ENCODE measurements at regions not wholly inside any gene's neighbourhood (a gene's known extent, or its start where the extent isn't known, plus 50 kb on each side); places are given as distances from the start of the nearest gene placed in this dataset.

- 73 to 81% methylated on average over 4 of the region's 4 CpGs for WGBS, 2 donors
- H3K4me1 ChIP-seq (ENCODE audit: control insufficient read depth in 5 of 5, insufficient read depth in 5 of 5, low read length in 5 of 5), result no peaks in the 10 kb centered on the region
- peaks cover 0 to 5% (median 1%) of the 10 kb centered on the region in 4 donors for H3K9me3 ChIP-seq (ENCODE audit: control insufficient read depth in 4 of 4, insufficient read depth in 3 of 4, low read length in 3 of 4)
- no peak for DNase-seq
- no peak for TF ChIP-seq CTCF (IDR thresholded peaks at IDR 0.05; ENCODE audit: control extremely low read depth, extremely low read depth)
- no peak overlapping the region for H3K9ac ChIP-seq (ENCODE audit: insufficient read depth in 1 of 2, low read length in 2 of 2)
- ATAC-seq (ENCODE audit: insufficient read depth, low FRiP score), result no peak
- H3K4me3 ChIP-seq, result no peak overlapping the region
- H3K36me3 ChIP-seq (ENCODE audit: control insufficient read depth in 4 of 4, insufficient read depth in 4 of 4, low read length in 4 of 4), result no peaks in the 10 kb centered on the region
- no peak overlapping the region for H3K27ac ChIP-seq (ENCODE audit: low read depth in 1 of 2, low read length in 1 of 2)
- H3K27me3 ChIP-seq (ENCODE audit: control insufficient read depth in 3 of 3, insufficient read depth in 3 of 3, low read length in 2 of 3), result no peaks in the 10 kb centered on the region
Observed at GRCh38 chr16:9622268-9622667, 530.8 kb downstream of the HAPSTR1 start.

GRCh38 chr16:9625122-9625521, 533.7 kb downstream of the HAPSTR1 start:
- TF ChIP-seq CTCF (IDR thresholded peaks at IDR 0.05; ENCODE audit: control extremely low read depth, extremely low read depth), result no peak
- no peak for DNase-seq
- no peaks in the 10 kb centered on the region for H3K36me3 ChIP-seq (ENCODE audit: control insufficient read depth in 4 of 4, insufficient read depth in 4 of 4, low read length in 4 of 4)
- no peaks in the 10 kb centered on the region for H3K27me3 ChIP-seq (ENCODE audit: control insufficient read depth in 3 of 3, insufficient read depth in 3 of 3, low read length in 2 of 3)
- no peak overlapping the region for H3K9ac ChIP-seq (ENCODE audit: insufficient read depth in 1 of 2, low read length in 2 of 2)
- 44 to 56% methylated on average over 2 of the region's 2 CpGs for WGBS, 2 donors
- ATAC-seq (ENCODE audit: insufficient read depth, low FRiP score), result no peak
- no peak overlapping the region for H3K27ac ChIP-seq (ENCODE audit: low read depth in 1 of 2, low read length in 1 of 2)
- no peaks in the 10 kb centered on the region for H3K4me1 ChIP-seq (ENCODE audit: control insufficient read depth in 5 of 5, insufficient read depth in 5 of 5, low read length in 5 of 5)
- H3K9me3 ChIP-seq (ENCODE audit: control insufficient read depth in 4 of 4, insufficient read depth in 3 of 4, low read length in 3 of 4), result no peaks in the 10 kb centered on the region
- no peak overlapping the region for H3K4me3 ChIP-seq

GRCh38 chr16:9627427-9627826, 536.0 kb downstream of the HAPSTR1 start:
- 77 to 81% methylated on average over 5 of the region's 5 CpGs for WGBS, 2 donors
- Histone ChIP-seq H3K4me3 (no peak overlapping the region), H3K27ac (ENCODE audit: low read depth in 1 of 2, low read length in 1 of 2) (no peak overlapping the region), H3K9ac (ENCODE audit: insufficient read depth in 1 of 2, low read length in 2 of 2) (no peak overlapping the region), H3K4me1 (ENCODE audit: control insufficient read depth in 5 of 5, insufficient read depth in 5 of 5, low read length in 5 of 5) (no peaks in the 10 kb centered on the region), H3K36me3 (ENCODE audit: control insufficient read depth in 4 of 4, insufficient read depth in 4 of 4, low read length in 4 of 4) (no peaks in the 10 kb centered on the region), H3K27me3 (ENCODE audit: control insufficient read depth in 3 of 3, insufficient read depth in 3 of 3, low read length in 2 of 3) (no peaks in the 10 kb centered on the region), H3K9me3 (ENCODE audit: control insufficient read depth in 4 of 4, insufficient read depth in 3 of 4, low read length in 3 of 4) (peaks cover 0 to 2% (median 0%) of the 10 kb centered on the region in 4 donors)
- TF ChIP-seq CTCF (IDR thresholded peaks at IDR 0.05; ENCODE audit: control extremely low read depth, extremely low read depth), result no peak
- DNase-seq, result no peak
- no peak for ATAC-seq (ENCODE audit: insufficient read depth, low FRiP score)

- no peak for DNase-seq
Observed at GRCh38 chr16:9630119-9630518, 538.7 kb downstream of the HAPSTR1 start.

More at GRCh38 chr16:9630119-9630518, 538.7 kb downstream of the HAPSTR1 start:
- ATAC-seq (ENCODE audit: insufficient read depth, low FRiP score), result no peak
- H3K9me3 ChIP-seq (ENCODE audit: control insufficient read depth in 4 of 4, insufficient read depth in 3 of 4, low read length in 3 of 4), result peaks cover 0 to 10% (median 3%) of the 10 kb centered on the region in 4 donors
- no peaks in the 10 kb centered on the region for H3K36me3 ChIP-seq (ENCODE audit: control insufficient read depth in 4 of 4, insufficient read depth in 4 of 4, low read length in 4 of 4)
- H3K27me3 ChIP-seq (ENCODE audit: control insufficient read depth in 3 of 3, insufficient read depth in 3 of 3, low read length in 2 of 3), result no peaks in the 10 kb centered on the region
- H3K27ac ChIP-seq (ENCODE audit: low read depth in 1 of 2, low read length in 1 of 2), result no peak overlapping the region
- WGBS, 2 donors, result 76 to 81% methylated on average over 3 of the region's 3 CpGs
- no peak overlapping the region for H3K4me3 ChIP-seq
- H3K9ac ChIP-seq (ENCODE audit: insufficient read depth in 1 of 2, low read length in 2 of 2), result no peak overlapping the region
- no peak for TF ChIP-seq CTCF (IDR thresholded peaks at IDR 0.05; ENCODE audit: control extremely low read depth, extremely low read depth)
- no peaks in the 10 kb centered on the region for H3K4me1 ChIP-seq (ENCODE audit: control insufficient read depth in 5 of 5, insufficient read depth in 5 of 5, low read length in 5 of 5)
